ENCODE measurements at regions not wholly inside any gene's neighbourhood (a gene's known extent, or its start where the extent isn't known, plus 50 kb on each side); places are given as distances from the start of the nearest gene placed in this dataset.

- Histone ChIP-seq H3K4me2 (ENCODE audit: insufficient read depth, low read length) (no peak overlapping the region), H3K36me3 (ENCODE audit: control insufficient read depth in 2 of 2, extremely low read depth in 1 of 2, insufficient read depth in 2 of 2, low read length in 2 of 2) (no peaks in the 10 kb centered on the region), H3K9ac (replicated peaks; ENCODE audit: extremely low read depth, insufficient read depth, low read length) (no peak overlapping the region), H2AFZ (ENCODE audit: low read depth, low read length) (no peak overlapping the region), H3K27me3 (ENCODE audit: control insufficient read depth in 2 of 2, insufficient read depth in 2 of 2, low read length in 2 of 2) (no peaks in the 10 kb centered on the region), H3K4me1 (ENCODE audit: control insufficient read depth, extremely low read depth, insufficient read depth, low read length) (no peaks in the 10 kb centered on the region), H3K4me3 (replicated peaks in 1 of 3; ENCODE audit: insufficient read depth in 1 of 3, low read depth in 1 of 3, low read length in 3 of 3) (no peak overlapping the region), H3K9me3 (replicated peaks; ENCODE audit: control insufficient read depth, insufficient read depth, low read length) (no peaks in the 10 kb centered on the region), H4K20me1 (replicated peaks; ENCODE audit: control insufficient read depth, extremely low read depth, insufficient read depth, low read length) (no peaks in the 10 kb centered on the region), H3K79me2 (ENCODE audit: control insufficient read depth, insufficient read depth, low read length) (no peaks in the 10 kb centered on the region), H3K9me1 (replicated peaks; ENCODE audit: control insufficient read depth, extremely low read depth, insufficient read depth, low read length) (no peaks in the 10 kb centered on the region), H3K27ac (ENCODE audit: insufficient read depth, low read depth, low read length) (no peak overlapping the region)
- dilution Hi-C loops (cut with MboI; ENCODE audit: extremely low pct_ligation_motif_present, low sequenced_read_pairs) (no loop called here), intact Hi-C loops (cut with micrococcal nuclease) (no loop called here)
- TF ChIP-seq JUN (IDR thresholded peaks at IDR 0.05; ENCODE audit: borderline replicate concordance, insufficient read depth, insufficient read length, low read depth), result no peak
- TF ChIP-seq FOS (IDR thresholded peaks at IDR 0.05; ENCODE audit: borderline replicate concordance, insufficient read depth, low read length), result no peak
- TF ChIP-seq POLR2AphosphoS5 (IDR thresholded peaks at IDR 0.05; ENCODE audit: insufficient read depth, low read depth, low read length), result no peak
- no peak for TF ChIP-seq MAX (IDR thresholded peaks at IDR 0.05; ENCODE audit: insufficient read depth, insufficient read length)
- no peak for TF ChIP-seq EZH2 (IDR thresholded peaks at IDR 0.05; ENCODE audit: borderline replicate concordance, low read depth, low read length, severe bottlenecking)
- TF ChIP-seq GATA2 (IDR thresholded peaks at IDR 0.05; ENCODE audit: insufficient read depth, insufficient read length, low read depth, low read length), result no peak
- TF ChIP-seq MYC (IDR thresholded peaks at IDR 0.05; ENCODE audit: low read depth, low read length), result no peak
- TF ChIP-seq POLR2A (IDR thresholded peaks at IDR 0.05; ENCODE audit: low read depth, low read length), result no peak
- TF ChIP-seq, protein P1, sequence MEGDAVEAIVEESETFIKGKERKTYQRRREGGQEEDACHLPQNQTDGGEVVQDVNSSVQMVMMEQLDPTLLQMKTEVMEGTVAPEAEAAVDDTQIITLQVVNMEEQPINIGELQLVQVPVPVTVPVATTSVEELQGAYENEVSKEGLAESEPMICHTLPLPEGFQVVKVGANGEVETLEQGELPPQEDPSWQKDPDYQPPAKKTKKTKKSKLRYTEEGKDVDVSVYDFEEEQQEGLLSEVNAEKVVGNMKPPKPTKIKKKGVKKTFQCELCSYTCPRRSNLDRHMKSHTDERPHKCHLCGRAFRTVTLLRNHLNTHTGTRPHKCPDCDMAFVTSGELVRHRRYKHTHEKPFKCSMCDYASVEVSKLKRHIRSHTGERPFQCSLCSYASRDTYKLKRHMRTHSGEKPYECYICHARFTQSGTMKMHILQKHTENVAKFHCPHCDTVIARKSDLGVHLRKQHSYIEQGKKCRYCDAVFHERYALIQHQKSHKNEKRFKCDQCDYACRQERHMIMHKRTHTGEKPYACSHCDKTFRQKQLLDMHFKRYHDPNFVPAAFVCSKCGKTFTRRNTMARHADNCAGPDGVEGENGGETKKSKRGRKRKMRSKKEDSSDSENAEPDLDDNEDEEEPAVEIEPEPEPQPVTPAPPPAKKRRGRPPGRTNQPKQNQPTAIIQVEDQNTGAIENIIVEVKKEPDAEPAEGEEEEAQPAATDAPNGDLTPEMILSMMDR (IDR thresholded peaks at IDR 0.05; ENCODE audit: extremely low read depth in 1 of 2, insufficient read depth in 1 of 2, low read depth in 1 of 2, low read length in 2 of 2), result no peak
- ChIA-PET CTCF (no interaction called here), POLR2A (no interaction called here)
- no peak for DNase-seq (ENCODE audit: low read depth, low spot score)
- FAIRE-seq, result no peak
- BruUV-seq (replicated peaks), result no TSS peak
Measured at GRCh38 chr20:24781418-24781980, 167.6 kb upstream of the CST7 start.

Data from endothelial cell of umbilical vein (primary cell).